H1 (cell line): ENCODE measurements at regions not wholly inside any gene's neighbourhood (a gene's known extent, or its start where the extent isn't known, plus 50 kb on each side); places are given as distances from the start of the nearest gene placed in this dataset.

Experiments used
- CTCF ChIA-PET: fragments of 300-600 bp; sonication (Branson Sonifier 250); formaldehyde crosslinking; loops from one replicate; lab custom pipeline; 2021; ENCODE audit not compliant: partially characterized antibody; lab: Charles Lee
- POLR2A ChIA-PET: fragments of 300-600 bp; sonication (Branson Sonifier 250); formaldehyde crosslinking; loops from one replicate; lab custom pipeline; 2021; ENCODE audit warnings: inconsistent platforms; ENCODE audit not compliant: partially characterized antibody; lab: Charles Lee
- DNase-seq, 2 experiments: peaks; one replicate each; pipeline versions ENCODE4 v3.0.0 to v3.0.0-alpha.2; 2010 to 2022; ENCODE audit warnings: low spot score in 2 of 2, low read depth in 1 of 2, mixed read lengths in 1 of 2
- FAIRE-seq: peaks from 2 replicates; lab custom pipeline; 2011; peaks lifted over from hg19 to GRCh38; lab: Jason Lieb, UNC
- H2AFZ ChIP-seq: 2 replicates; pipeline ENCODE4 v1.8.1; 2012; ENCODE audit warnings: low read length, inconsistent platforms
- H2AK5ac ChIP-seq: 2 replicates; pipeline ENCODE4 v1.6.1; 2013; ENCODE audit warnings: low read depth, low read length
- H2BK120ac ChIP-seq: replicated peaks from 2 replicates; pipeline ENCODE3; 2013; ENCODE audit warnings: low read depth, low read length, inconsistent platforms
- H2BK12ac ChIP-seq: 2 replicates; pipeline ENCODE4 v1.6.1; 2013; ENCODE audit warnings: low read depth, low read length
- H2BK15ac ChIP-seq: 2 replicates; pipeline ENCODE4 v1.6.1; 2013; ENCODE audit warnings: low read length
- H2BK20ac ChIP-seq: 2 replicates; pipeline ENCODE4 v1.6.1; 2013; ENCODE audit warnings: low read length
- H2BK5ac ChIP-seq: 2 replicates; pipeline ENCODE4 v1.6.1; 2013; ENCODE audit warnings: low read depth, low read length
- H3K14ac ChIP-seq: 2 replicates; pipeline ENCODE4 v1.6.1; 2013; ENCODE audit warnings: inconsistent platforms; ENCODE audit not compliant: insufficient read length
- H3K18ac ChIP-seq: 2 replicates; pipeline ENCODE4 v1.6.1; 2013; ENCODE audit warnings: low read length; ENCODE audit errors: extremely low read depth
- H3K23ac ChIP-seq: 2 replicates; pipeline ENCODE4 v1.6.1; 2013; ENCODE audit warnings: inconsistent platforms; ENCODE audit not compliant: insufficient read length
- H3K23me2 ChIP-seq: 2 replicates; pipeline ENCODE4 v1.6.1; 2013; ENCODE audit warnings: low read depth, low read length
- H3K27ac ChIP-seq: 2 replicates; pipeline ENCODE4 v1.6.1; 2011; ENCODE audit warnings: low read depth, low read length, inconsistent platforms
- H3K27me3 ChIP-seq, 4 experiments: replicated peaks in 1 of 4; 1 replicate in 1 of 4; 2 replicates in 3 of 4; pipeline versions ENCODE4 v1.6.1 to v1.8.1; 2011 to 2013; ENCODE audit warnings: low read length in 3 of 4, mild to moderate bottlenecking in 3 of 4, inconsistent platforms in 2 of 4, mixed read lengths in 2 of 4, moderate library complexity in 1 of 4; ENCODE audit not compliant: control insufficient read depth in 3 of 4, insufficient read depth in 3 of 4; ENCODE audit errors: extremely low read depth in 1 of 4
- H3K36me3 ChIP-seq, 4 experiments: 2 replicates each; pipeline versions ENCODE4 v1.6.1 to v1.8.1; 2011 to 2013; ENCODE audit warnings: mild to moderate bottlenecking in 4 of 4, low read length in 3 of 4, moderate library complexity in 2 of 4, control low read depth in 1 of 4, inconsistent platforms in 1 of 4; ENCODE audit not compliant: insufficient read depth in 4 of 4, control insufficient read depth in 2 of 4
- H3K4ac ChIP-seq: replicated peaks from 2 replicates; pipeline ENCODE3; 2013; ENCODE audit warnings: low read length, low read depth, mixed read lengths, inconsistent platforms; ENCODE audit not compliant: insufficient read length
- H3K4me1 ChIP-seq, 4 experiments: replicated peaks in 1 of 4; 1 replicate in 1 of 4; 2 replicates in 3 of 4; pipeline versions ENCODE4 v1.6.1 to v1.8.1; 2011 to 2013; ENCODE audit warnings: low read length in 3 of 4, inconsistent platforms in 2 of 4, mixed read lengths in 1 of 4; ENCODE audit not compliant: insufficient read depth in 4 of 4, control insufficient read depth in 3 of 4
- H3K4me2 ChIP-seq, 2 experiments: 2 replicates each; pipeline versions ENCODE4 v1.6.1 to v1.8.1; 2011 to 2013; ENCODE audit warnings: low read depth in 2 of 2, low read length in 2 of 2, control low read depth in 1 of 2, inconsistent platforms in 1 of 2, mild to moderate bottlenecking in 1 of 2; ENCODE audit not compliant: insufficient read depth in 1 of 2
- H3K4me3 ChIP-seq, 4 experiments: fragments of 200-600, 300-600 bp in 1 of 4; sonication (generic), shearing (Covaris generic), sonication (Bioruptor Twin) in 1 of 4; 2 replicates each; pipeline versions ENCODE4 v1.5.1 to v1.8.1; 2011 to 2016; ENCODE audit warnings: low read length in 4 of 4, low read depth in 3 of 4, control low read depth in 2 of 4, inconsistent platforms in 2 of 4, mild to moderate bottlenecking in 2 of 4, mixed read lengths in 1 of 4, moderate library complexity in 1 of 4; ENCODE audit not compliant: insufficient read depth in 2 of 4; ENCODE audit errors: extremely low read depth in 1 of 4
- H3K56ac ChIP-seq: replicated peaks from 2 replicates; pipeline ENCODE3; 2013; ENCODE audit warnings: low read depth, mild to moderate bottlenecking, mixed read lengths, low read length, inconsistent platforms; ENCODE audit not compliant: insufficient read length
- H3K79me1 ChIP-seq: 2 replicates; pipeline ENCODE4 v1.6.1; 2013; ENCODE audit warnings: low read depth, low read length, control low read depth
- H3K79me2 ChIP-seq, 2 experiments: 2 replicates each; pipeline versions ENCODE4 v1.6.1 to v1.8.1; 2012 to 2013; ENCODE audit warnings: low read length in 2 of 2, mild to moderate bottlenecking in 2 of 2, inconsistent platforms in 1 of 2; ENCODE audit not compliant: insufficient read depth in 2 of 2, control insufficient read depth in 1 of 2
- H3K9ac ChIP-seq, 4 experiments: replicated peaks in 1 of 4; 1 replicate in 1 of 4; 2 replicates in 3 of 4; pipeline versions ENCODE4 v1.6.1 to v1.8.1; 2011 to 2013; ENCODE audit warnings: low read depth in 3 of 4, low read length in 3 of 4, control low read depth in 2 of 4, mild to moderate bottlenecking in 2 of 4, moderate library complexity in 2 of 4, inconsistent platforms in 1 of 4; ENCODE audit errors: extremely low read depth in 1 of 4
- H3K9me3 ChIP-seq, 2 experiments: 2 replicates each; pipeline versions ENCODE4 v1.6.1 to v1.8.1; 2012 to 2013; ENCODE audit warnings: mild to moderate bottlenecking in 2 of 2, moderate library complexity in 2 of 2, control low read depth in 1 of 2, inconsistent platforms in 1 of 2, low read depth in 1 of 2, low read length in 1 of 2, mixed read lengths in 1 of 2; ENCODE audit not compliant: insufficient read depth in 2 of 2
- H4K20me1 ChIP-seq, 2 experiments: replicated peaks in 1 of 2; 2 replicates each; pipeline versions ENCODE3 to v1.8.1; 2011 to 2013; ENCODE audit warnings: inconsistent platforms in 2 of 2, low read length in 2 of 2, mild to moderate bottlenecking in 1 of 2; ENCODE audit not compliant: insufficient read depth in 2 of 2, control insufficient read depth in 1 of 2
- H4K5ac ChIP-seq: 2 replicates; pipeline ENCODE4 v1.6.1; 2013; ENCODE audit warnings: low read length, low read depth, mixed read lengths, inconsistent platforms; ENCODE audit not compliant: insufficient read length
- H4K8ac ChIP-seq: 2 replicates; pipeline ENCODE4 v1.8.0; 2013; ENCODE audit warnings: mild to moderate bottlenecking, moderate library complexity, low read length, inconsistent platforms; ENCODE audit not compliant: insufficient read depth; ENCODE audit errors: extremely low read depth
- H4K91ac ChIP-seq: replicated peaks from 2 replicates; pipeline ENCODE3; 2013; ENCODE audit warnings: low read length, mixed read lengths, inconsistent platforms; ENCODE audit not compliant: insufficient read length
- RFX5 ChIP-seq: IDR thresholded peaks from 2 replicates; pipeline ENCODE4 v1.6.1; 2011; ENCODE audit warnings: low read depth, low read length, improper control_type of control experiment, borderline replicate concordance
- YY1 ChIP-seq: IDR thresholded peaks from 2 replicates; pipeline ENCODE4 v1.6.1; 2011; ENCODE audit warnings: low read depth, mild to moderate bottlenecking, low read length
- WGBS, 2 experiments: shearing (Covaris generic) in 1 of 2; methylation state at CpG; one replicate each; pipeline versions ENCODE4 v1.1.6 to v1.1.7; 2013 to 2015; ENCODE audit warnings: low lambda C conversion rate in 2 of 2, mixed read lengths in 2 of 2, inconsistent platforms in 1 of 2, low coverage in 1 of 2, missing lambda C conversion rate in 1 of 2; ENCODE audit not compliant: insufficient replicate concordance in 2 of 2, insufficient coverage in 1 of 2, insufficient read length in 1 of 2; ENCODE audit errors: extremely low coverage in 1 of 2, missing lambda C conversion rate in 1 of 2; 5-methylcytosine and 5-hydroxymethylcytosine counted together
- TF ChIP-seq, protein P1 (sequence below): IDR thresholded peaks from 2 replicates; pipeline ENCODE4 v1.6.1; 2012; ENCODE audit warnings: inconsistent platforms

DNA sequence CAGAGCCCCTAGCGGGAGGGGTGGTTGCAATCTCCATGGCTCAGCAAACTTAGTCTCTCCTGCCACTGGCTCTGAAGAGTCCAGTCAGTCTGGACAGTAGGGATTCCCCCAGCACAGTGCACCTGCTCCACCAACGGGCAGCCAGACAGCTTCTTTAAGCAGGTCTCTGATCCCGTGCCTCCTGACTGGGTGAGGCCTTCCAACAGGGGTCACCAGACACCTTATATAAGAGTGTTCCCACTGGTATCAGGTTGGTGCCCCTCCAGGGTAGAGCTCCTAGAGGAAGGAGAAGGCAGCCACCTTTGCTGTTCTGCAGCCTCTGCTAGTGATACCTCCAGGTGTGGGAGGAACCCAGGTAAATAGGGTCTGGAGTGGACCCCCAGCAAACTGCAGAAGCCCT, 1393.4 kb downstream of the STIM2 start:
- Histone ChIP-seq H2BK120ac (no peak overlapping the region), H3K4me3 (no peak overlapping the region), H2BK15ac (no peak overlapping the region), H3K23me2 (no peaks in the 10 kb centered on the region), H4K20me1 (no peaks in the 10 kb centered on the region), H4K5ac (no peak overlapping the region), H2BK12ac (no peak overlapping the region), H3K56ac (no peak overlapping the region), H3K79me2 (no peaks in the 10 kb centered on the region), H3K36me3 (no peaks in the 10 kb centered on the region), H3K27ac (no peak overlapping the region), H3K4me2 (no peak overlapping the region), H3K27me3 (no peaks in the 10 kb centered on the region), H4K8ac (no peak overlapping the region), H2BK20ac (no peak overlapping the region), H2AK5ac (no peak overlapping the region), H3K4me1 (no peaks in the 10 kb centered on the region), H4K91ac (no peak overlapping the region), H3K4ac (no peak overlapping the region), H3K23ac (no peak overlapping the region), H3K14ac (no peak overlapping the region), H3K18ac (no peak overlapping the region), H3K9ac (no peak overlapping the region), H2AFZ (no peak overlapping the region), H2BK5ac (no peak overlapping the region), H3K9me3 (no peaks in the 10 kb centered on the region), H3K79me1 (no peaks in the 10 kb centered on the region)
- ChIA-PET CTCF (interaction anchor here (0.9 kb wide), 1 partner anchor 170 kb away, joined by 3 read pairs; no protein-coding TSS in a partner anchor), POLR2A (no interaction called here)
- WGBS, 2 experiments = 95% methylated on average over 3 of the region's 3 CpGs; no CpG with 5 or more reads in 1 of the 2 experiments
- no peak for DNase-seq
- FAIRE-seq = no peak
- TF ChIP-seq YY1 (no peak), RFX5 (no peak)
- TF ChIP-seq, protein P1, sequence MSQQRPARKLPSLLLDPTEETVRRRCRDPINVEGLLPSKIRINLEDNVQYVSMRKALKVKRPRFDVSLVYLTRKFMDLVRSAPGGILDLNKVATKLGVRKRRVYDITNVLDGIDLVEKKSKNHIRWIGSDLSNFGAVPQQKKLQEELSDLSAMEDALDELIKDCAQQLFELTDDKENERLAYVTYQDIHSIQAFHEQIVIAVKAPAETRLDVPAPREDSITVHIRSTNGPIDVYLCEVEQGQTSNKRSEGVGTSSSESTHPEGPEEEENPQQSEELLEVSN = no peak
